Liver (tissue), 8 donors: ENCODE measurements at regions not wholly inside any gene's neighbourhood (a gene's known extent, or its start where the extent isn't known, plus 50 kb on each side); places are given as distances from the start of the nearest gene placed in this dataset.
A peak's percentile ranks its signal among the peaks of the same experiment; 100 is the strongest.

Source experiments
- DNase-seq: peaks from one replicate; pipeline ENCODE4 v3.0.0-alpha.2; 2017; ENCODE audit warnings: low spot score
- H3K27ac ChIP-seq, 2 donors: one replicate each; pipeline ENCODE4 v1.7.0; 2013; ENCODE audit warnings: inconsistent platforms in 2 of 2, low read length in 2 of 2, control low read depth in 1 of 2, low read depth in 1 of 2, mild to moderate bottlenecking in 1 of 2
- H3K27me3 ChIP-seq, 4 donors: one replicate each; pipeline versions ENCODE4 v1.6.1 to v1.7.0; 2013; ENCODE audit warnings: low read length in 3 of 4, inconsistent platforms in 1 of 4, mild to moderate bottlenecking in 1 of 4, moderate library complexity in 1 of 4; ENCODE audit not compliant: control insufficient read depth in 4 of 4, insufficient read depth in 4 of 4
- H3K36me3 ChIP-seq, 4 donors: one replicate each; pipeline versions ENCODE4 v1.6.1 to v1.7.0; 2013; ENCODE audit warnings: low read length in 3 of 4, mild to moderate bottlenecking in 3 of 4, low read depth in 1 of 4, moderate library complexity in 1 of 4; ENCODE audit not compliant: control insufficient read depth in 4 of 4, insufficient read depth in 3 of 4
- H3K4me1 ChIP-seq, 4 donors: one replicate each; pipeline versions ENCODE4 v1.6.1 to v1.7.0; 2013; ENCODE audit warnings: low read length in 3 of 4, mild to moderate bottlenecking in 3 of 4, moderate library complexity in 1 of 4; ENCODE audit not compliant: control insufficient read depth in 4 of 4, insufficient read depth in 4 of 4
- H3K4me3 ChIP-seq, 3 donors: one replicate each; pipeline versions ENCODE4 v1.6.1 to v1.7.0; 2013; ENCODE audit warnings: low read length in 3 of 3, control low read depth in 1 of 3, low read depth in 1 of 3, mild to moderate bottlenecking in 1 of 3
- H3K9ac ChIP-seq, 2 donors: one replicate each; pipeline ENCODE4 v1.7.0; 2013; ENCODE audit warnings: low read length in 2 of 2, mild to moderate bottlenecking in 2 of 2, moderate library complexity in 2 of 2, control low read depth in 1 of 2, low read depth in 1 of 2
- H3K9me3 ChIP-seq, 4 donors: one replicate each; pipeline versions ENCODE4 v1.6.1 to v1.7.0; 2013; ENCODE audit warnings: low read length in 3 of 4; ENCODE audit not compliant: control insufficient read depth in 4 of 4
- ATF3 ChIP-seq: IDR thresholded peaks from 2 replicates; pipeline ENCODE4 v1.6.1; 2016; ENCODE audit warnings: antibody characterized with exemption
- CTCF ChIP-seq: fragments of 150-350 bp; IDR thresholded peaks from 2 replicates; pipeline ENCODE4 v1.5.1; 2017; ENCODE audit warnings: improper control_type of control experiment, low read depth, low read length; ENCODE audit not compliant: missing input control
- EGR1 ChIP-seq, 2 donors: IDR thresholded peaks; 2 replicates each; pipeline ENCODE4 v1.6.1; 2016 to 2018; ENCODE audit warnings: antibody characterized with exemption in 2 of 2, low read depth in 2 of 2
- FOXA1 ChIP-seq: IDR thresholded peaks from 2 replicates; pipeline ENCODE4 v1.6.1; 2016; ENCODE audit warnings: antibody characterized with exemption
- FOXA2 ChIP-seq: IDR thresholded peaks from 2 replicates; pipeline ENCODE4 v1.6.1; 2016; ENCODE audit warnings: antibody characterized with exemption
- GABPA ChIP-seq, 2 donors: IDR thresholded peaks in 1 of 2; conservative IDR thresholded peaks in 1 of 2; 2 replicates each; pipeline ENCODE4 v1.6.1; 2016; ENCODE audit warnings: antibody characterized with exemption in 2 of 2, mild to moderate bottlenecking in 1 of 2, moderate library complexity in 1 of 2
- HNF4A ChIP-seq, 2 donors: conservative IDR thresholded peaks; 2 replicates each; pipeline ENCODE4 v1.6.1; 2016; ENCODE audit warnings: antibody characterized with exemption in 2 of 2, mild to moderate bottlenecking in 2 of 2
- HNF4G ChIP-seq: IDR thresholded peaks from 2 replicates; pipeline ENCODE4 v1.6.1; 2016; ENCODE audit warnings: antibody characterized with exemption
- JUND ChIP-seq, 2 donors: IDR thresholded peaks; 2 replicates each; pipeline ENCODE4 v1.6.1; 2016; ENCODE audit warnings: antibody characterized with exemption in 2 of 2
- MAX ChIP-seq: IDR thresholded peaks from 2 replicates; pipeline ENCODE4 v1.6.1; 2016; ENCODE audit warnings: antibody characterized with exemption
- NR2F2 ChIP-seq: IDR thresholded peaks from 2 replicates; pipeline ENCODE4 v1.6.1; 2016; ENCODE audit warnings: antibody characterized with exemption
- RAD21 ChIP-seq, 2 donors: IDR thresholded peaks; 2 replicates each; pipeline ENCODE4 v1.6.1; 2016; ENCODE audit warnings: antibody characterized with exemption in 2 of 2, mild to moderate bottlenecking in 2 of 2
- REST ChIP-seq: IDR thresholded peaks from 2 replicates; pipeline ENCODE4 v1.6.1; 2016; ENCODE audit warnings: antibody characterized with exemption, mild to moderate bottlenecking
- RXRA ChIP-seq, 2 donors: IDR thresholded peaks; 2 replicates each; pipeline ENCODE4 v1.6.1; 2017 to 2018; ENCODE audit warnings: antibody characterized with exemption in 2 of 2, mild to moderate bottlenecking in 1 of 2
- SP1 ChIP-seq: IDR thresholded peaks from 2 replicates; pipeline ENCODE4 v1.6.1; 2018; ENCODE audit warnings: antibody characterized with exemption, mild to moderate bottlenecking
- TAF1 ChIP-seq: conservative IDR thresholded peaks from 2 replicates; pipeline ENCODE4 v1.6.1; 2016; ENCODE audit warnings: antibody characterized with exemption, mild to moderate bottlenecking
- YY1 ChIP-seq: IDR thresholded peaks from 2 replicates; pipeline ENCODE4 v1.6.1; 2016; ENCODE audit warnings: antibody characterized with exemption, mild to moderate bottlenecking
- ZBTB33 ChIP-seq: IDR thresholded peaks from 2 replicates; pipeline ENCODE4 v1.6.1; 2016; ENCODE audit warnings: antibody characterized with exemption
- WGBS: extraction: QIAGEN DNeasy Blood & Tissue Kit; methylation state at CpG from one replicate; pipeline ENCODE4 v1.1.7; 2013; 5-methylcytosine and 5-hydroxymethylcytosine counted together
- donor health status: healthy.
- donor health status: healthy.
- donor health status: healthy.
- donor health status: healthy.
- donor health status: healthy.

GRCh38 chr1:39110882-39111281 is 84.7 kb downstream of the NDUFS5 start:
- no peak for TF ChIP-seq YY1
- TF ChIP-seq RAD21 (IDR thresholded peaks at IDR 0.05): no peak
- no peak for TF ChIP-seq ATF3
- TF ChIP-seq RXRA (IDR thresholded peaks at IDR 0.05): no peak
- TF ChIP-seq JUND (IDR thresholded peaks at IDR 0.05): no peak
- TF ChIP-seq HNF4G: no peak
- no peak for TF ChIP-seq TAF1
- TF ChIP-seq MAX: no peak
- no peak for TF ChIP-seq CTCF
- TF ChIP-seq REST: no peak
- no peak for TF ChIP-seq ZBTB33
- no peak for TF ChIP-seq NR2F2
- TF ChIP-seq FOXA2: no peak
- no peak for TF ChIP-seq HNF4A (conservative IDR thresholded peaks at IDR 0.05)
- TF ChIP-seq FOXA1: no peak
- TF ChIP-seq SP1: no peak
- TF ChIP-seq GABPA (IDR thresholded peaks at IDR 0.05 in 1 of 2, conservative IDR thresholded peaks at IDR 0.05 in 1 of 2): no peak
- no peak for TF ChIP-seq EGR1 (IDR thresholded peaks at IDR 0.05; ENCODE audit: low read depth in 2 of 2)
- 94% methylated on average over 1 of the region's 1 CpG for WGBS
- Histone ChIP-seq H3K36me3 (no peaks in the 10 kb centered on the region), H3K4me1 (peaks cover 4 to 28% (median 16%) of the 10 kb centered on the region in 4 donors), H3K27me3 (no peaks in the 10 kb centered on the region), H3K4me3 (no peak overlapping the region), H3K27ac (peak overlapping the region; percentile 61 to 77), H3K9me3 (no peaks in the 10 kb centered on the region), H3K9ac (no peak overlapping the region)
- DNase-seq: no peak
